Astrocyte (in vitro differentiated cells and primary cell): ENCODE measurements at regions not wholly inside any gene's neighbourhood (a gene's known extent, or its start where the extent isn't known, plus 50 kb on each side); places are given as distances from the start of the nearest gene placed in this dataset.

ENCODE experiments used
- CTCF ChIP-seq: IDR thresholded peaks from 2 replicates; pipeline ENCODE4 v1.5.1; 2011; ENCODE audit warnings: low read depth, mild to moderate bottlenecking, inconsistent platforms, low read length, moderate library complexity; ENCODE audit not compliant: insufficient read depth
- EZH2 ChIP-seq: IDR thresholded peaks from 2 replicates; pipeline ENCODE4 v1.6.1; 2012; ENCODE audit warnings: mild to moderate bottlenecking, low read length, inconsistent platforms; ENCODE audit not compliant: insufficient read depth

GRCh38 chr1:229195246-229195645, 75.7 kb upstream of the RAB4A start:
- TF ChIP-seq EZH2 (no peak), CTCF (no peak)
